Activated gamma-delta T cell treated with Interleukin-2 at 50 U/mL for 16 hours (primary cell): ENCODE measurements at regions not wholly inside any gene's neighbourhood (a gene's known extent, or its start where the extent isn't known, plus 50 kb on each side); places are given as distances from the start of the nearest gene placed in this dataset.

Experiments used
- DNase-seq: peaks from one replicate; pipeline ENCODE4 v3.0.0-alpha.2; 2020

GRCh38 chr15:70504299-70504951, 258.9 kb downstream of the UACA start:
- no peak for DNase-seq

- DNase-seq = no peak
Measured at GRCh38 chr15:70503798-70504298, 259.5 kb downstream of the UACA start.

GRCh38 chr15:70503073-70503745, 260.1 kb downstream of the UACA start:
- no peak for DNase-seq

GRCh38 chr15:70502529-70502928, 260.8 kb downstream of the UACA start:
- DNase-seq = no peak

GRCh38 chr15:70501849-70502248, 261.5 kb downstream of the UACA start:
- no peak for DNase-seq

GRCh38 chr15:70501121-70501727, 262.1 kb downstream of the UACA start:
- no peak for DNase-seq

GRCh38 chr15:70499791-70500190, 263.6 kb downstream of the UACA start:
- DNase-seq = no peak

- DNase-seq = no peak
Measured at GRCh38 chr15:70498096-70498626, 265.2 kb downstream of the UACA start.

- no peak for DNase-seq
Measured at GRCh38 chr15:70497661-70498060, 265.7 kb downstream of the UACA start.

GRCh38 chr15:70495991-70496599, 267.3 kb downstream of the UACA start:
- DNase-seq = no peak

- DNase-seq = no peak
Measured at GRCh38 chr15:70494852-70495571, 268.3 kb downstream of the UACA start.

- DNase-seq = no peak
Measured at GRCh38 chr15:70494517-70494851, 268.9 kb downstream of the UACA start.

GRCh38 chr15:70493787-70494516, 269.4 kb downstream of the UACA start:
- DNase-seq = no peak

GRCh38 chr15:70493376-70493775, 270.0 kb downstream of the UACA start:
- DNase-seq = no peak

GRCh38 chr15:70492240-70493177, 270.8 kb downstream of the UACA start:
- peak; percentile 86 for DNase-seq

- DNase-seq = no peak
Measured at GRCh38 chr15:70491641-70492040, 271.7 kb downstream of the UACA start.

GRCh38 chr15:70491201-70491621, 272.1 kb downstream of the UACA start:
- DNase-seq = no peak

- no peak for DNase-seq
Measured at GRCh38 chr15:70490838-70491155, 272.6 kb downstream of the UACA start.

- no peak for DNase-seq
Measured at GRCh38 chr15:70490148-70490837, 273.1 kb downstream of the UACA start.
